ENCODE measurements at regions not wholly inside any gene's neighbourhood (a gene's known extent, or its start where the extent isn't known, plus 50 kb on each side); places are given as distances from the start of the nearest gene placed in this dataset.

DNA sequence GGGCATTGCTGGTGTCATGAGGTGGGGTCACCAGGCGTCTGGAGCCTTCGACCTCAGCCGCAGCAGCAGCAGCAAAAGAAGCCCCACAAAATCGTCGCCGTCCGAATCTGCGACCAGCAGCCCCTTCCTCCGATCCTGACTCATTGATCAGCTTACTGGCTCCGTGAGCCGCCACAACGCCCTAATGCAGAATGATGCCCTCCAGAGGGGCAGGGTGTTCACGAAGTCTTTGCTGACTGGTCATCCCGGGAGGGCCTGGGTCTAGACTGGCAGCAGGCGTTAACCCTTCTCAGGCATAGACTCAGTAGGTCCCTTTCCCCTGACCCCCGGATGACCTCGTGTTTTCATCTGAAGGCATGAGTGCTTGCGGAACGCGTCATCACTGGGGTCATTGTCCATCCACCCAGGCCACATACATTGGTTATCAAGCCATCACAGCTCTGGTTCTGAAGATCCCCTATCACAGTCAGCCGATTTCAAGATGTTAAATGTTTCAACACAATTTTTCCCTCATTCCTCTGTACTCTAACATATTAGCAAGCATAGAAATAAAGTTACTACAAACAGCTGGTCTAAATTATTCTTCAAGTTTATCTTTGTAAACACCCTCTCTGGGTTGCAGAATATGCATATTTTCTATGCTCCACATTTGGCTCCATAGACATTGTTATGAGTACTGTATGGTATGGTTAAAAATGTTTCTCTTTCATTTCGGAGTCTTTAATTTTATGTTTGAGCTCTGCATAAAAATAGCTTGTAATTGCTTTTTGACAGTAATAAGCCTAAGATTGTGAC, 83.3 kb upstream of the SALL3 start:
- no peak for TF ChIP-seq SUZ12 (IDR thresholded peaks at IDR 0.05)
- no peak for TF ChIP-seq BHLHE40 (IDR thresholded peaks at IDR 0.05; ENCODE audit: borderline replicate concordance)
- TF ChIP-seq CTBP1 (IDR thresholded peaks at IDR 0.05; ENCODE audit: borderline replicate concordance) = no peak
- no peak for TF ChIP-seq TARDBP (IDR thresholded peaks at IDR 0.05)
- TF ChIP-seq FOXA1 (IDR thresholded peaks at IDR 0.05) = no peak
- no peak for TF ChIP-seq ZNF384 (IDR thresholded peaks at IDR 0.05)
- no peak for TF ChIP-seq LEF1 (IDR thresholded peaks at IDR 0.05; ENCODE audit: borderline replicate concordance)
- TF ChIP-seq SP1 (IDR thresholded peaks at IDR 0.05) = no peak
- TF ChIP-seq FOXM1 (IDR thresholded peaks at IDR 0.05; ENCODE audit: borderline replicate concordance) = no peak
